H1 (cell line): ENCODE measurements at regions not wholly inside any gene's neighbourhood (a gene's known extent, or its start where the extent isn't known, plus 50 kb on each side); places are given as distances from the start of the nearest gene placed in this dataset.

Experiments
- CBX5 ChIP-seq: fragments of 300-800, 300-1000 bp; sonication (generic); IDR thresholded peaks from 2 replicates; pipeline ENCODE4 v1.7.1; 2016; ENCODE audit warnings: antibody characterized with exemption, low read length, low read depth
- CHD1 ChIP-seq: IDR thresholded peaks from 2 replicates; pipeline ENCODE4 v1.6.1; 2012; ENCODE audit warnings: low read depth, low read length, improper control_type of control experiment

GRCh38 chr2:53515435-53516332, 251.9 kb upstream of the CHAC2 start (continued):
- TF ChIP-seq CHD1 (no peak), CBX5 (no peak)
